Natural killer cell treated with Interleukin-12 subunit alpha and Interleukin-12 subunit beta and Interleukin-15 and Interleukin-18, amount 100 ng/mL, for 72 hours (primary cell): ENCODE measurements at regions not wholly inside any gene's neighbourhood (a gene's known extent, or its start where the extent isn't known, plus 50 kb on each side); places are given as distances from the start of the nearest gene placed in this dataset.
"Not testable (repeated sequence)": the region's sequence is repeated elsewhere in the genome, so short reads cannot be mapped to it uniquely, and the experiment has no call there.

Experiments used
- ATAC-seq, 2 donors: fragments of 150-1000 bp; cut with Tn5 transposase in 1 of 2; sonication (Bioruptor Pico), chemical (Tn5 transposase) in 1 of 2; 2 replicates each; pipeline ENCODE4 v1.10.0; 2021
- DNase-seq: peaks from one replicate; pipeline ENCODE4 v3.0.0; 2022; ENCODE audit warnings: low spot score
- H3K27ac Mint-ChIP-seq, 2 donors: 1 replicate in 1 of 2; 2 replicates in 1 of 2; pipeline ENCODE4 v1.8.0; 2022; ENCODE audit warnings: mixed read lengths in 2 of 2, mild to moderate bottlenecking in 1 of 2, moderate library complexity in 1 of 2
- H3K27me3 Mint-ChIP-seq, 2 donors: 1 replicate in 1 of 2; 2 replicates in 1 of 2; pipeline ENCODE4 v1.8.0; 2022; ENCODE audit warnings: mixed read lengths in 2 of 2
- H3K36me3 Mint-ChIP-seq: one replicate; pipeline ENCODE4 v1.8.0; 2022; ENCODE audit warnings: mixed read lengths
- H3K4me1 Mint-ChIP-seq, 2 donors: 1 replicate in 1 of 2; 2 replicates in 1 of 2; pipeline ENCODE4 v1.8.0; 2022; ENCODE audit warnings: low read depth in 2 of 2, mixed read lengths in 2 of 2, mild to moderate bottlenecking in 1 of 2
- H3K4me3 Mint-ChIP-seq: one replicate; pipeline ENCODE4 v1.8.0; 2022; ENCODE audit warnings: mixed read lengths
- H3K9me3 Mint-ChIP-seq: 2 replicates; pipeline ENCODE4 v1.8.0; 2022; ENCODE audit warnings: mixed read lengths

DNA sequence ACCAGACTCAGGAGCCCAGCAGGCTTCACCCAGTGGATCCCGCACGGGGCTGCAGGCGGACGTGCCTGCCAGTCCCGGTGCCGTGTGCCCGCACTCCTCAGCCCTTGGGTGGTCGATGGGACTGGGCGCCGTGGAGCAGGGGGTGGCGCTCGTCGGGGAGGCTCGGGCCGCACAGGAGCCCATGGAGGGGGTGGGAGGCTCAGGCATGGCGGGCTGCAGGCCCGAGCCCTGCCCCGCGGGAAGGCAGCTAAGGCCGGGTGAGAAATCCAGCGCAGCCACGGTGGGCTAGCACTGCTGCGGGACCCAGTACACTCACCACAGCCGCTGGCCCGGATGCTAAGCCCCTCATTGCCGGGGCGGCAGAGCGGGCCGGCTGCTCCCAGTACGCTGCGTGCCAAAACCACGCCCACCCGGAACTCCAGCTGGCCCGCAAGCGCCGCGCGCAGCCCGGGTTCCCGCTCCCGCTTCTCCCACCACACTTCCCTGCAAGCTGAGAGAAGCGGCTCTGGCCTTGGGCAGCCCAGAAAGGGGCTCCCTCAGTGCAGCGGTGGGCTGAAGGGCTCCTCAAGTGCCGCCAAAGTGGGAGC lies 977.0 kb upstream of the LRFN5 start:
- ATAC-seq = not testable (repeated sequence)

GRCh38 chr14:40629144-40629543 lies 977.5 kb upstream of the LRFN5 start:
- ATAC-seq = no peak
- no peaks in the 10 kb centered on the region for H3K27me3 Mint-ChIP-seq
- peaks cover 11% of the 10 kb centered on the region for H3K9me3 Mint-ChIP-seq
- no peaks in the 10 kb centered on the region for H3K36me3 Mint-ChIP-seq
- no peaks in the 10 kb centered on the region for H3K4me1 Mint-ChIP-seq
- H3K27ac Mint-ChIP-seq = no peak overlapping the region
- no peak for DNase-seq
- H3K4me3 Mint-ChIP-seq = no peak overlapping the region

More for the DNA sequence above, 977.0 kb upstream of the LRFN5 start:
- not testable (repeated sequence) for DNase-seq, H3K4me3 Mint-ChIP-seq, H3K27ac Mint-ChIP-seq, H3K4me1 Mint-ChIP-seq, H3K36me3 Mint-ChIP-seq, H3K27me3 Mint-ChIP-seq
- peaks cover 11% of the 10 kb centered on the region for H3K9me3 Mint-ChIP-seq

- H3K4me3 Mint-ChIP-seq = no peak overlapping the region
- H3K9me3 Mint-ChIP-seq = peaks cover 3% of the 10 kb centered on the region
- no peaks in the 10 kb centered on the region for H3K4me1 Mint-ChIP-seq
- no peaks in the 10 kb centered on the region for H3K36me3 Mint-ChIP-seq
- no peaks in the 10 kb centered on the region for H3K27me3 Mint-ChIP-seq
- DNase-seq (no peak), ATAC-seq (no peak)
- no peak overlapping the region for H3K27ac Mint-ChIP-seq
These were observed 983.0 kb upstream of the LRFN5 start for GRCh38 chr14:40623643-40624042.

- Mint-ChIP-seq H3K27me3 (no peaks in the 10 kb centered on the region), H3K36me3 (no peaks in the 10 kb centered on the region), H3K27ac (no peak overlapping the region), H3K4me1 (no peaks in the 10 kb centered on the region), H3K4me3 (no peak overlapping the region), H3K9me3 (peaks cover 6% of the 10 kb centered on the region)
- DNase-seq (no peak), ATAC-seq (no peak)
These were observed 988.3 kb upstream of the LRFN5 start for GRCh38 chr14:40618225-40618898.

- Mint-ChIP-seq H3K4me1 (no peaks in the 10 kb centered on the region), H3K27me3 (no peaks in the 10 kb centered on the region), H3K36me3 (no peaks in the 10 kb centered on the region), H3K9me3 (peaks cover 9% of the 10 kb centered on the region), H3K4me3 (no peak overlapping the region), H3K27ac (no peak overlapping the region)
- DNase-seq (no peak), ATAC-seq (no peak)
These were observed 990.1 kb upstream of the LRFN5 start for GRCh38 chr14:40616579-40616978.

DNA sequence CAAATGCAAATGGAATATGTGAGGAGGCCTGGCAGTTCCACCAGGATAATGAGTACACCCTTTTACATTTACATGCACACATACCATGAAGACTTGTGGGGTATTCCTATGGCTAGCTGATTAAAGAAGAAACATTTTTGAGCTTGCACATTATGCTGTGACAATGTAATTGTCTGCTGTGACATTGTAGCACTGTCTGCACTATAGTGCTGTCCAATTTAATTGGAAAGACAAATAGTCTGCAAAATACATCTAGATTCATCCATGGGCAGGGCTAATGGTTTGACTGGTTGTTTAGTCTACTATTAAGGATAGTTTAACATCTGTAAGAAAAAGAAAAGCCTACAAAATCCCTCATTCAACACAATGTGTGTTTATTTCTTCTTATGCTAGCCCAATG lies 1005.6 kb upstream of the LRFN5 start:
- Mint-ChIP-seq H3K4me3 (no peak overlapping the region), H3K36me3 (no peaks in the 10 kb centered on the region), H3K9me3 (no peaks in the 10 kb centered on the region), H3K27ac (no peak overlapping the region), H3K27me3 (no peaks in the 10 kb centered on the region), H3K4me1 (no peaks in the 10 kb centered on the region)
- ATAC-seq (no peak), DNase-seq (no peak)

- DNase-seq (no peak), ATAC-seq (no peak)
- Mint-ChIP-seq H3K9me3 (peaks cover 3% of the 10 kb centered on the region), H3K36me3 (peaks cover 4% of the 10 kb centered on the region), H3K4me3 (no peak overlapping the region), H3K27ac (no peak overlapping the region), H3K4me1 (no peaks in the 10 kb centered on the region), H3K27me3 (no peaks in the 10 kb centered on the region)
These were observed 1007.0 kb upstream of the LRFN5 start for GRCh38 chr14:40599725-40600124.

- H3K27ac Mint-ChIP-seq = no peak overlapping the region
- no peak overlapping the region for H3K4me3 Mint-ChIP-seq
- no peaks in the 10 kb centered on the region for H3K36me3 Mint-ChIP-seq
- no peak for DNase-seq
- no peak for ATAC-seq
- H3K27me3 Mint-ChIP-seq = no peaks in the 10 kb centered on the region
- H3K4me1 Mint-ChIP-seq = no peaks in the 10 kb centered on the region
- peaks cover 7% of the 10 kb centered on the region for H3K9me3 Mint-ChIP-seq
These were observed 1025.4 kb upstream of the LRFN5 start for GRCh38 chr14:40581264-40581663.

GRCh38 chr14:40576880-40577478 lies 1029.7 kb upstream of the LRFN5 start:
- peaks cover 6% of the 10 kb centered on the region for H3K36me3 Mint-ChIP-seq
- peaks cover 12% of the 10 kb centered on the region for H3K9me3 Mint-ChIP-seq
- ATAC-seq = no peak
- H3K27ac Mint-ChIP-seq = no peak overlapping the region
- no peak overlapping the region for H3K4me3 Mint-ChIP-seq
- H3K27me3 Mint-ChIP-seq = no peaks in the 10 kb centered on the region
- DNase-seq = no peak
- H3K4me1 Mint-ChIP-seq = no peaks in the 10 kb centered on the region

GRCh38 chr14:40574780-40575179 lies 1031.9 kb upstream of the LRFN5 start:
- peaks cover 16% of the 10 kb centered on the region for H3K9me3 Mint-ChIP-seq
- DNase-seq = no peak
- no peaks in the 10 kb centered on the region for H3K4me1 Mint-ChIP-seq
- H3K27me3 Mint-ChIP-seq = no peaks in the 10 kb centered on the region
- no peak overlapping the region for H3K4me3 Mint-ChIP-seq
- no peak overlapping the region for H3K27ac Mint-ChIP-seq
- ATAC-seq = no peak
- H3K36me3 Mint-ChIP-seq = peaks cover 6% of the 10 kb centered on the region

DNA sequence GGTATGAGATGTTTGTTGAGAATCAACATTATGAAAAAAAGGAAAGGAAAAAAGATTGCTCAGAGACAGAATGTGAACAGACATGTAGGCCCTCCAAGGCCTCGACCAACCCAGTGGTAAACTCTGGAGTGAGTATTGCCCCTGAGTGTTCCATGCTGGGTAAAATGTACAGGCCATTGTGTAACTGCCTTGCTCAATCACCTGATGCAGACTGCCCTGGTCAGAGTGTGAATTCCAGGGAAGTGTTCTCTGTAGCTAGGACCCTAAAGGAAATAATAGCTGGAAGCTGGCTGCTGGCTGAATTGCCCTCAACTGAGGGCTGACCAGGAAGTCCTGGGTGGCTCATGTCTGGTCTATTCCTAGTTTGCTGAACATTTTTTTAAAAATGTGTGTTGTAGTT lies 1081.4 kb upstream of the LRFN5 start:
- DNase-seq (no peak), ATAC-seq (no peak)
- Mint-ChIP-seq H3K36me3 (no peaks in the 10 kb centered on the region), H3K4me3 (no peak overlapping the region), H3K4me1 (no peaks in the 10 kb centered on the region), H3K27me3 (no peaks in the 10 kb centered on the region), H3K27ac (no peak overlapping the region), H3K9me3 (peaks cover 11% of the 10 kb centered on the region)

GRCh38 chr14:40523123-40523522 lies 1083.6 kb upstream of the LRFN5 start:
- Mint-ChIP-seq H3K27ac (no peak overlapping the region), H3K4me3 (no peak overlapping the region), H3K4me1 (no peaks in the 10 kb centered on the region), H3K27me3 (no peaks in the 10 kb centered on the region), H3K36me3 (no peaks in the 10 kb centered on the region), H3K9me3 (peaks cover 11% of the 10 kb centered on the region)
- ATAC-seq (no peak), DNase-seq (no peak)

- no peaks in the 10 kb centered on the region for H3K27me3 Mint-ChIP-seq
- ATAC-seq = no peak
These were observed 1062.2 kb upstream of the FBXO33 start for GRCh38 chr14:40494483-40494882.

GRCh38 chr14:40487824-40488223 lies 1055.6 kb upstream of the FBXO33 start:
- no peak overlapping the region for H3K27ac Mint-ChIP-seq
- peaks cover 12% of the 10 kb centered on the region for H3K9me3 Mint-ChIP-seq
- H3K36me3 Mint-ChIP-seq = peaks cover 2% of the 10 kb centered on the region
- no peaks in the 10 kb centered on the region for H3K4me1 Mint-ChIP-seq
- ATAC-seq = no peak
- no peak for DNase-seq
- no peak overlapping the region for H3K4me3 Mint-ChIP-seq
- H3K27me3 Mint-ChIP-seq = no peaks in the 10 kb centered on the region

More at GRCh38 chr14:40494483-40494882, 1062.2 kb upstream of the FBXO33 start:
- Mint-ChIP-seq H3K4me1 (no peaks in the 10 kb centered on the region), H3K4me3 (no peak overlapping the region), H3K9me3 (peaks cover 20% of the 10 kb centered on the region), H3K27ac (no peak overlapping the region), H3K36me3 (peaks cover 5% of the 10 kb centered on the region)
- DNase-seq = no peak
